UCSD-AML1 (cell line): ENCODE measurements at regions not wholly inside any gene's neighbourhood (a gene's known extent, or its start where the extent isn't known, plus 50 kb on each side); places are given as distances from the start of the nearest gene placed in this dataset.

Experiments used
- DNase-seq: peaks from one replicate; lab custom pipeline; 2025; ENCODE audit not compliant: unreplicated experiment; lab: John Stamatoyannopoulos, UW

GRCh38 chr10:89829262-89829886 lies 128.0 kb downstream of the KIF20B start:
- no peak for DNase-seq

GRCh38 chr10:89829887-89830269 lies 128.5 kb downstream of the KIF20B start:
- no peak for DNase-seq

GRCh38 chr10:89830624-89831023 lies 129.2 kb downstream of the KIF20B start:
- DNase-seq, result no peak

GRCh38 chr10:89836840-89837164 lies 135.4 kb downstream of the KIF20B start:
- no peak for DNase-seq

GRCh38 chr10:89837165-89838043 lies 136.0 kb downstream of the KIF20B start:
- DNase-seq, result no peak

GRCh38 chr10:89838044-89838615 lies 136.7 kb downstream of the KIF20B start:
- no peak for DNase-seq

- no peak for DNase-seq
Observed at GRCh38 chr10:89845541-89846280, 144.3 kb downstream of the KIF20B start.

GRCh38 chr10:89846281-89846630 lies 144.9 kb downstream of the KIF20B start:
- DNase-seq, result no peak

- DNase-seq, result no peak
Observed at GRCh38 chr10:89846786-89847185, 145.4 kb downstream of the KIF20B start.

- no peak for DNase-seq
Observed at GRCh38 chr10:89852872-89853271, 151.5 kb downstream of the KIF20B start.

GRCh38 chr10:89853781-89854191 lies 152.4 kb downstream of the KIF20B start:
- DNase-seq, result no peak

GRCh38 chr10:89857431-89858042 lies 156.1 kb downstream of the KIF20B start:
- no peak for DNase-seq

- no peak for DNase-seq
Observed at GRCh38 chr10:89861199-89861573, 159.8 kb downstream of the KIF20B start.

- no peak for DNase-seq
Observed at GRCh38 chr10:89861584-89862301, 160.4 kb downstream of the KIF20B start.

GRCh38 chr10:89867964-89868363 lies 166.6 kb downstream of the KIF20B start:
- no peak for DNase-seq

GRCh38 chr10:89869180-89869579 lies 167.8 kb downstream of the KIF20B start:
- no peak for DNase-seq

- no peak for DNase-seq
Observed at GRCh38 chr10:89869592-89870156, 168.3 kb downstream of the KIF20B start.

GRCh38 chr10:89870936-89871335 lies 169.5 kb downstream of the KIF20B start:
- DNase-seq, result no peak

GRCh38 chr10:89873055-89873454 lies 171.7 kb downstream of the KIF20B start:
- no peak for DNase-seq

GRCh38 chr10:89875557-89875956 lies 174.2 kb downstream of the KIF20B start:
- no peak for DNase-seq
